LHCN-M2 (cell line): ENCODE measurements at regions not wholly inside any gene's neighbourhood (a gene's known extent, or its start where the extent isn't known, plus 50 kb on each side); places are given as distances from the start of the nearest gene placed in this dataset.

Source experiments
- DNase-seq: peaks from one replicate; pipeline ENCODE4 v3.0.0-alpha.2; 2012; ENCODE audit warnings: low read depth

DNA sequence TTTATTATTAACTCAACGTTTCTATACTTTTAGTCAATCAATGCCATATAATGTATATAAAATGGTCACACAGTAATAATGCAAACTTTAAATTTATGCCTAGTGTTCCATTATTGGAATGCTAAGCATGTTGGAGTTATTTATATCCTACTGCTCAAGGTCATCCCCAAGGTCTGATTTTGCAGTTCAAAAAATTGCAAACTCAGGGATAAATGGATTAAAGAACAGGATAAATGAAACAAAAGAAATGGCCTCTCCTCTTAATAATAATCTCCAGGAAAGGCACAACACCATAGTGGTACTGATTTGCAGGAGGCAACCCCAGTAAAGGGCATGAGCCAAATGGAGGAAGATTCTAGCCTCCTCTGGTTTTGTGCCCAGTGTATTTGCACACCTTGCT, 436.4 kb downstream of the EPHA4 start:
- DNase-seq: no peak

DNA sequence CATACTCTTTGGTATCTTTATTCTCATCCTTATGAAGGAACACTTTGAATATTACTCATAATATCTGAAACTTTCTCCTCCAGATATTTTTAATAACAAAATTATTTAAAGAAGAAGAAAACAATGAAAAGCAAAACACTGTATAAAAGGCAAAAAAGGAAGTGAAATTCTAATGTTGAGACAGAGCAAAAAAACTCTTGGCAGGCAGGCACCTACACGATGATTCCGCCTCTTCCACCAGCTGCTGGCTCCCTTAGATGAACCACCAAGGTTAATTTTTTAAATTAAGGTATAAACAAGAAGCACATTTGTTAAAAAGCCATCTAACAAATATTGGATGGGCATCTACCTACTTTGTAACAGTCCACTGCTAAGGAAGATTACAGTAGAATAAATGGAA, 434.7 kb downstream of the EPHA4 start:
- no peak for DNase-seq

- DNase-seq: peak; percentile 52
Measured at GRCh38 chr2:221142341-221142740, 429.8 kb downstream of the EPHA4 start.

- no peak for DNase-seq
Measured at GRCh38 chr2:221143231-221143630, 428.9 kb downstream of the EPHA4 start.

DNA sequence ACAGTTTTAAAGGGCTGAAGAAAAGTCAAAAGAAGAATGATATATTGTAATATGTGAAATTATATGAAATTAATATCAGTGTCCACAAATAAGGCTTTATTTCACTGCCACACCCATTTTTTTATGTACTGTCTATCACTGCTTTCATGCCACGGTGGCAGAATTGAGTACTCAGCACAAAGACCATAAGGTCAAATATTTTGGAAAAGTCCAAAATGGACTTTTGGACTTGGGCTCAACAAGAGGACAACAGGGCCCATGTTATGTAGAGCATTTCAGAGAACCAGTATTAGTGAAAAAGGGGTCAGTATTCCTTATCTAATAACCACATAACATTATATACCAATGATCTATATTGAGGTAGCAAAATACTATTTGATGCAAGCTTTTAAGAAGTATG, 427.2 kb downstream of the EPHA4 start:
- no peak for DNase-seq

DNA sequence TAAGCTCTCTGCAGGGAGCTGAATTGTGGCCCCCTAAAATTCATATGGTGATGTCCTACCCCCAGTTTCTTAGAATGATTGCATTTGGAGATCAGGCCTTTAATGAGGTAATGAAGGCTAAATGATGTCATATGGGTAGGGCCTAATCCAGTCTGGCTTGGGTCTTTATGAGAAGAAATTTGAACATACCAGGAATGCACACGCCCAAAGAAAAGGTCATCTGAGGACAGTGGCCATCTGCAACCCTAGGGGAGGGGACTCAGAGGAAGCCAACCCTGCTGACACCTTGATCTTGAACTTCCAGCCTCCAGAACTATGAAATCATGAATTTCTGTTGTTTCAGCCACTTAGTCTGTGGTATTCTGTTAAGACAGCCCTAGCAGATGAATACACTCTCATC, 426.7 kb downstream of the EPHA4 start:
- DNase-seq: no peak

GRCh38 chr2:221153226-221153625, 418.9 kb downstream of the EPHA4 start:
- DNase-seq: no peak

DNA sequence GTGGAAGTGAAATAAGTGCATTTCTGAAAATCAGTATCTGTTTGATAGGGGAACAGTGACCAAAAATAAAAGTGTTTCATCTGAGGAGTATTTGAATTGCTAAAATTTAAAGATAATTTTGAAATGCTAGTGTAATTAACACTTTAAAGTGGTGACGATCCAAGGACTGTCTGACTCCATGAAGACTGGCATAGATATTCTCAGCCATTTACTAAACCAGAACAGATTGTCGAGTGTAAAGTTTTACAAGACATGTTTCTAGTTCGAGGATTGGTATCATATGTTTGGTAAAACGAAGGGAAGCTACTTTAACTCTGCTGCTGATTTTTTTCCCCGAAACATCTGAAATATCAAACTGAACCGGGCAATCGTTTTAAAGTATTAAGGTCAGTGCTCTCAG, 417.9 kb downstream of the EPHA4 start:
- DNase-seq: no peak

DNA sequence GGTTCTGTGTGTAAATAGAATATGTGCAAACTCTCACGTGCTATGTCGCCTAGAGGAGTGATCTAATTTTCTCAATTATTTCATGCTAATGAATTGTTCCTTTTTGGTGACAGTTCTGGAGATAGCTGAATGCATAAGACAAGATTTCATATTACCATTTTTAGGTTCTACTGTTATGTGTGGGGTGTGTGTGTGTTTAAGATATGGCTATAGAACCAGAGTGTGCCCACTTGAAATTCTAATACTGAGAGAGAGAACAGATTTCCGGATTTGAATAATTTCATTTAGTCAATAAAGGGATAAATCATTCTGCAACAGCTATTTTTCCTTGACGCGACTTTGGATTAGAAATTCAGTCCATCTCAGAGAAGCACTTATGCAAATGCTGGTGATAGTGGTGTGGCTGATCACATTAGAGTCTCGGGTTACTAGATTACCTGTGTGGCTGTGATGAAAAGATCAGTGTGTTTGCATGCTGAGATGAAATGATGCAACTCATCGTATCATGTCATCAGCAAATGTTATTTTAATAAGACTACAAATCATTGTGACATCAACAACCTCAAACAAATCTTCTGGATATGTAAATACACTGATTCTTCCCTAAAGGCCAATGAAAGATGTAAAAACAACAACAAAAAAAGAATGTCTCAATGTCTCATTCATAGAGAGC, 415.9 kb downstream of the EPHA4 start:
- no peak for DNase-seq

GRCh38 chr2:221161186-221161585, 410.9 kb downstream of the EPHA4 start:
- no peak for DNase-seq

GRCh38 chr2:221166292-221166691, 405.8 kb downstream of the EPHA4 start:
- DNase-seq: no peak

GRCh38 chr2:221167561-221167960, 404.5 kb downstream of the EPHA4 start:
- no peak for DNase-seq

DNA sequence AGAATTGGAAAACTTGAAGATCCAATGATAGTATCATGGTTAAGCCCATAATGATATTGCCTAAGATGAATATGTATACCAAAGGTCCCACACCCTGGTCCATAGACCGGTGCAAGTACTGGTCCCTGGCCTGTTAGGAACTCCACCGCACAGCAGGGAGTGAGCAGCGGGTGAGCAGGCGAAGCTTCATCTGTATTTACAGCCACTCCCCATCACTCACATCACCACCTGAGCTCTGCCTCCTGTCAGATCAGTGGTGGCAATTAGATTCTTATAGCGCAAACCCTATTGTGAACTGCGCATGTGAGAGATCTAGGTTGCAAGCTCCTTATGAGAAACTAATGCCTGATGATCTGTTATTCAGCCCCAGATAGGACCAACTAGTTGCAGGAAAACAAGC, 402.4 kb downstream of the EPHA4 start:
- DNase-seq: no peak

DNA sequence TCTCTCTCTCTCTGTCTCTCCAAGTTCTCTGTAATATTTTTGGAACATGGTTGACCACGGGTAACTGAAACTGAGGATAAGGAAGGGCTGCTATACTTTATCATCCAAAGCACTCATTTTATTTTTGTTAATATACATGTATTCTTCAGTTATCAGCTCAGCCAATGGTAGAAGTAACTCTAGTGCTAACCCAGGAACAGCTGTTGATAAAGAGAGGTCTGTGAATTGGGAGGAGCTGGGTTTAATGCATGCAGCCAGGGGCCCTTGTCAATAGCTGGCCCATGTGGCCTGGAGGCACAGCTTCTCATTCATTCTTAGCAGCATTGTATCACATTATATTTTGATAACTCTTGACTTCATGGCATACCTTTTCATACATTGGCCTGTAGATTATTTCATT, 401.6 kb downstream of the EPHA4 start:
- DNase-seq: no peak

DNA sequence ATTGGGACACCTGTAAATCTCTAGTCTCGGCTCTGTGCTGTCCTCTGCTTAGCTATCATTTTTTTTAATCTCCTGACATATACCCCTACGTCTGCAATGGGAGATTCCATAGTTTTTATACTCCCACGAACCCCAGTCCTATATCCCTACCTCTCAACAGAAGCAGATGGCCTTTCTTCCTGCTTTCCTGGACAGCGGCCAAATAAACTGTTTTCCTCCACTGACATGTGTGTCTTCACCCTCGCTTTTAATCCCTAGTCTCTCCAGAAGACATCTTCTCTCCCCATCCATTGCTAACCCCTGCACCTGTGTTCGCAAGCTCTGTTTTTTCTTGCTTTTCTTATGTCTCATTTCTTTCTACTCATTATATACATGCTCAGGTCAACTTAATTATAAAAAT, 395.4 kb downstream of the EPHA4 start:
- peak; percentile 1 for DNase-seq

GRCh38 chr2:221178139-221178538, 394.0 kb downstream of the EPHA4 start:
- no peak for DNase-seq

DNA sequence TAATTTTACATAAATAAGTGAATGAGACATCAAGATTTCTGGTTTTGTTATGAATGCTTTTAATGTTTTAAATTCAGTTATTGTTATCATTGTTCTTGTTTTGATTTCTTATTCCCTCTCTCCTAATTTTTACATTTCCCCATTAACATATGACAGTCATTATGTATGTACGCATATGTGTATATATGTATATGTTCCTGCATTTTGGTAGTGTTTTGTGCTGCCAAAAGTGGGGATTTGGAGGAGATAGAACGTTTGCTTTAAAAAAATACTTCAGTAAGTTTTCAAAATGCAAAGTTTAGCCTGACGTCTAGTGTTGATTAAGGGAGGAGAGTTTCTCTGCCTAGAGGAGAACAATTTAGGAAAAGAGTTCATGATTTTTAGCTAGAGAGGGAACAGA, 385.2 kb downstream of the EPHA4 start:
- no peak for DNase-seq

- no peak for DNase-seq
Measured at GRCh38 chr2:221189431-221190067, 382.6 kb downstream of the EPHA4 start.

DNA sequence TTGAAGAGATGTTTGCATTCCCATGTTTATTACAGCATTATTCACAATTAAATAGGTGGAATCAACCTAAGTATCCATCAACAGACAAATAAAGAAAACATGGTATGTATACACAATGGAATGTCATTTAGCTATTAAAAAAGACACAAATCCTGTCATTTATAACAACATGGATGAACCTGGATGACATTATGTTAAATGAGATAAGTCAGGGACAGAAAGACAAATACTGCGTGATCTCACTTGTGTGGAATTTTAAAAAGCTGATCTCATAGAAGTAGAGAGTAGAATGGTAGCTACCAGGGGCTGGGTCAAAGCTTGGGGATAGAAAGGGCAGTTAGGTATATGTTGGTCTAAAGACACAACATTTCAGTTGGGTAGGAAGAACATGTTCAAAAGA, 376.3 kb downstream of the EPHA4 start:
- no peak for DNase-seq

DNA sequence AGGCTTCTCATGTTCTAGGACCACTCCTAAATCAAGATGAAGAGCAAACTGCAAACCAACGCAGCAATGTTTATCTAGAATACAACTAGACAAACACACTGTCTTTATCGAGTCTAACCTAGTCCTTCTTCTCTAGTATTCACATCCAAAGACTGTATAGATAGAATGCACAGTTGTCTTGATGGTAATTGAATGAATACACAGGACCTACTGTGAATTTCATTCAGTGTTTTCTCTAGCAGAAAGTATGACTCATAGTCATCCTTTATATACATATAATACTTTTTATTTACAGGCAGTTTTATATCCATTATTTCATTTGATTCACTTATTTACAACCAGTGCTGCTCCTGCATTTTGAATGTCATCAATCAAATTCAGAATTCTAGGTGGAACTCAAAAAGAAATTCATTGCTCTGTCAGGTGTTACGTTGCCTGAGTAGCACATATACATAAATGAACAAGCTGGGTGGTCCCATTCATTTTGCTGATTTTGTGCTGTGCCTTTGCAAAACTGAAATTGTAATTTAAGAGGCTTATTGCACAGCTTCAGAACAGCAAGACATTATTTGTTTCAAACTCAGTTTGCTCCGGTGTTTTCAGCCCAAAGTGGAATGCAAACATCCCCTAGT, 374.8 kb downstream of the EPHA4 start:
- no peak for DNase-seq

GRCh38 chr2:221198309-221198708, 373.8 kb downstream of the EPHA4 start:
- no peak for DNase-seq

- no peak for DNase-seq
Measured at GRCh38 chr2:221200184-221200839, 371.8 kb downstream of the EPHA4 start.

DNA sequence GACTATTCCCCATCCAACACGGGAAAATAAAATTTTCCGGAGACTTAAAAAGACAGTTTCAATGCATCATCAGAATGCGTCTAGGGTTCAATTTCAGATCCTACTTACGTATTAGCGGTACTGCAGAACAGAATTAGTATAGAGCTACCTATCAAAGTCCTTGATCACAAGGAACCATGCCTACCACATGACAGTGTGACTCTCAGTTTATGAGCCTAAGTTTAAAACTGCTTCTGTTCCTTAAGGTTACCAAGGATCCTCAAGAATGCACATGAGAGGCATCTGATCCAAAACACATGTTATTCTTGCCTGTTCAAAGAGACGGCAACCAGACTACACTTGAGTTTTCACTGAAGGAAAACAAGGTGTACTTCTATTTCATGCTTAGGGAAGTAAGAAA, 369.7 kb downstream of the EPHA4 start:
- no peak for DNase-seq
